ENCODE measurements at regions not wholly inside any gene's neighbourhood (a gene's known extent, or its start where the extent isn't known, plus 50 kb on each side); places are given as distances from the start of the nearest gene placed in this dataset.

DNA sequence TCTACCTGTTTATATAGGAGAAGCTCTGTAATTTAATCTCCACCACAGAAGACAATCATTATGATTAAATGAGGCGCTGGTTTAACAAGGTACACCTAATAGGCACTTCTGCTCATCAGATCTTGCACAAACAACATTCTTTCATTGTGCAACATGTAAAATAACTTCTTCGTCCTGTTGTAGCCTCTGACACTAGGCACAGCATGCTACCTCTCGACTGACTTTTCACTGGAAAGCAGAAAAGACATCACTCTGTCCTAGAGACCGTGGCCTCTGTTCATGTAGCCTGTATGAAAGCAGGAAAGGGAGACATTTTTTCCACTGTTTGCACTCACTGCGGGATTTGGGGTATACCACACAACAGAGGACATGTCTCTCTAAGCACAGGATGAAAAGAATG, 316.5 kb downstream of the IRS1 start:
- H3K79me2 ChIP-seq (ENCODE audit: insufficient read depth, low read length) = no peaks in the 10 kb centered on the region
- no peaks in the 10 kb centered on the region for H4K20me1 ChIP-seq (ENCODE audit: insufficient read depth, low read length)
- H3K27me3 ChIP-seq (ENCODE audit: insufficient read depth, low read length) = no peaks in the 10 kb centered on the region
- no peak overlapping the region for H3K4me3 ChIP-seq (ENCODE audit: low read depth, low read length, poor library complexity, severe bottlenecking)
- TF ChIP-seq CTCF (IDR thresholded peaks at IDR 0.05; ENCODE audit: low read length) (no peak), EZH2 (IDR thresholded peaks at IDR 0.05; ENCODE audit: borderline replicate concordance, low read length) (no peak)
- H2AFZ ChIP-seq (ENCODE audit: low read length) = no peak overlapping the region
- no peaks in the 10 kb centered on the region for H3K36me3 ChIP-seq (ENCODE audit: insufficient read depth, low read length)
- H3K4me2 ChIP-seq (ENCODE audit: low read length) = no peak overlapping the region
- no peak overlapping the region for H3K9ac ChIP-seq (ENCODE audit: low read length)
- no peaks in the 10 kb centered on the region for H3K9me2 ChIP-seq (ENCODE audit: low read depth, low read length)
- H3K27ac ChIP-seq (ENCODE audit: low read depth, low read length, poor library complexity, severe bottlenecking) = no peak overlapping the region
- H3F3A ChIP-seq (ENCODE audit: insufficient read depth, low read length) = no peaks in the 10 kb centered on the region
- no peaks in the 10 kb centered on the region for H3K9me3 ChIP-seq (ENCODE audit: low read length)
- H3K4me1 ChIP-seq (ENCODE audit: insufficient read depth, low read length, severe bottlenecking) = no peaks in the 10 kb centered on the region

DNA sequence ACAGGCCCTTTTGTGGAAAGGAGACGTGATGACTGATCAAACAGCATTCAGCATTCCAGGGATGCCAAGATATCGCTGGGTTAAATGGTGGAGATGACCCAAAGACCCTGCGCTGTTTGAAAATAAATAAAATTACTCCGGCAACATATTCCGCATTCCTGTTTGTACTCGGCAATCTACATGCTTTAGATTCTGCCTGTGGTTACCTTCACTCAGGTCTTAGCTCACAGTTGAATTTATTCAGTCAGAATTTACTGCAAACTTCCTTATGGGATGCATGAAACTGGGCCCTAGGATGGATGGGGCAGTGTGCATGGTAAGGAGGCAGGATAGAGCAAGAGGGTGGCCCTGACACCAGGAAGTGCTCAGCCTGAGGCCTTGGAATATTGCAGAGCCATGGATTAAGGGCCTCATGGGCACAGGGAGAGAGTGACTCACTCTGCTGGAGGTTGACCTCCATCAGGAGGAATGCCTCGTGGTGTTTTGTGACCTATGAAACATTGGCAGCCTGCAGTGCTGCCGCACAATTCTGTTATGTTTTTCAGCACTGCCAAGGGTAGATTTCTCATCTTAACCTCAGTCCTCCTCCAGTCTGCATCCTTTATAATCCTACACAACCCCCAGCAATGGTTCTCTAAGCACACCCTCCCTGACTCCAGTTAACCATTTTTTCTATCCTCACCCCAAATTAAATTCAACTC, 321.4 kb downstream of the IRS1 start:
- Histone ChIP-seq H3K4me2 (ENCODE audit: low read length) (no peak overlapping the region), H3K27ac (ENCODE audit: low read depth, low read length, poor library complexity, severe bottlenecking) (no peak overlapping the region), H3K36me3 (ENCODE audit: insufficient read depth, low read length) (no peaks in the 10 kb centered on the region), H3K4me1 (ENCODE audit: insufficient read depth, low read length, severe bottlenecking) (no peaks in the 10 kb centered on the region), H3K9me2 (ENCODE audit: low read depth, low read length) (no peaks in the 10 kb centered on the region), H4K20me1 (ENCODE audit: insufficient read depth, low read length) (no peaks in the 10 kb centered on the region), H2AFZ (ENCODE audit: low read length) (no peak overlapping the region), H3K9me3 (ENCODE audit: low read length) (no peaks in the 10 kb centered on the region), H3K27me3 (ENCODE audit: insufficient read depth, low read length) (no peaks in the 10 kb centered on the region), H3K79me2 (ENCODE audit: insufficient read depth, low read length) (no peaks in the 10 kb centered on the region), H3F3A (ENCODE audit: insufficient read depth, low read length) (no peaks in the 10 kb centered on the region), H3K9ac (ENCODE audit: low read length) (no peak overlapping the region), H3K4me3 (ENCODE audit: low read depth, low read length, poor library complexity, severe bottlenecking) (no peak overlapping the region)
- TF ChIP-seq CTCF (IDR thresholded peaks at IDR 0.05; ENCODE audit: low read length) (no peak), EZH2 (IDR thresholded peaks at IDR 0.05; ENCODE audit: borderline replicate concordance, low read length) (no peak)

GRCh38 chr2:226477221-226478108, 322.2 kb downstream of the IRS1 start:
- Histone ChIP-seq H4K20me1 (ENCODE audit: insufficient read depth, low read length) (no peaks in the 10 kb centered on the region), H3K36me3 (ENCODE audit: insufficient read depth, low read length) (no peaks in the 10 kb centered on the region), H3K79me2 (ENCODE audit: insufficient read depth, low read length) (no peaks in the 10 kb centered on the region), H3K9me2 (ENCODE audit: low read depth, low read length) (no peaks in the 10 kb centered on the region), H3K27me3 (ENCODE audit: insufficient read depth, low read length) (no peaks in the 10 kb centered on the region), H3K9me3 (ENCODE audit: low read length) (no peaks in the 10 kb centered on the region), H3K27ac (ENCODE audit: low read depth, low read length, poor library complexity, severe bottlenecking) (no peak overlapping the region), H3K4me2 (ENCODE audit: low read length) (no peak overlapping the region), H3K9ac (ENCODE audit: low read length) (no peak overlapping the region), H3K4me3 (ENCODE audit: low read depth, low read length, poor library complexity, severe bottlenecking) (no peak overlapping the region), H3K4me1 (ENCODE audit: insufficient read depth, low read length, severe bottlenecking) (no peaks in the 10 kb centered on the region), H2AFZ (ENCODE audit: low read length) (no peak overlapping the region), H3F3A (ENCODE audit: insufficient read depth, low read length) (no peaks in the 10 kb centered on the region)
- no peak for TF ChIP-seq CTCF (IDR thresholded peaks at IDR 0.05; ENCODE audit: low read length)
- no peak for TF ChIP-seq EZH2 (IDR thresholded peaks at IDR 0.05; ENCODE audit: borderline replicate concordance, low read length)

All from OCI-LY1 (cell line).